Transverse colon (tissue), 4 donors: ENCODE measurements at regions not wholly inside any gene's neighbourhood (a gene's known extent, or its start where the extent isn't known, plus 50 kb on each side); places are given as distances from the start of the nearest gene placed in this dataset.

Source experiments
- DNase-seq: peaks from one replicate; pipeline ENCODE4 v3.0.0-alpha.2; 2019
- H3K27ac ChIP-seq, 4 donors: fragments of 200-600 bp; sonication (generic); 2 replicates each; pipeline ENCODE4 v1.5.1; 2016 to 2018; ENCODE audit warnings: inconsistent platforms in 4 of 4
- H3K27me3 ChIP-seq: fragments of 200-600 bp; sonication (generic); 2 replicates; pipeline ENCODE4 v1.5.1; 2017; ENCODE audit warnings: inconsistent platforms
- H3K36me3 ChIP-seq, 4 donors: fragments of 200-600 bp; sonication (generic); 2 replicates each; pipeline ENCODE4 v1.5.1; 2017 to 2019; ENCODE audit warnings: inconsistent platforms in 4 of 4
- H3K4me1 ChIP-seq, 4 donors: fragments of 200-600 bp; sonication (generic); 2 replicates each; pipeline ENCODE4 v1.5.1; 2017 to 2020; ENCODE audit warnings: inconsistent platforms in 4 of 4
- H3K4me3 ChIP-seq, 4 donors: fragments of 200-600 bp; sonication (generic); 1 replicate in 1 of 4; 2 replicates in 3 of 4; pipeline versions ENCODE4 v1.5.1 to v1.6.1; 2017 to 2019; ENCODE audit warnings: inconsistent platforms in 4 of 4
- H3K9me3 ChIP-seq, 2 donors: fragments of 200-600 bp; sonication (generic); 2 replicates each; pipeline ENCODE4 v1.5.1; 2017 to 2019; ENCODE audit warnings: inconsistent platforms in 2 of 2
- EP300 ChIP-seq: sonication (generic); formaldehyde crosslinking; IDR thresholded peaks from one replicate; pipeline ENCODE4 v1.6.1; 2017; ENCODE audit warnings: antibody characterized with exemption, low read depth
- POLR2A ChIP-seq: fragments of 450-650 bp; IDR thresholded peaks from one replicate; pipeline ENCODE4 v1.6.1; 2016; ENCODE audit warnings: antibody characterized with exemption, mild to moderate bottlenecking, moderate library complexity
- POLR2AphosphoS5 ChIP-seq, 3 donors: sonication (generic); formaldehyde crosslinking; IDR thresholded peaks; one replicate each; pipeline ENCODE4 v1.6.1; 2016; ENCODE audit warnings: antibody characterized with exemption in 3 of 3
- WGBS, 2 donors: methylation state at CpG; one replicate each; pipeline ENCODE4 v1.1.5; 2018; ENCODE audit warnings: low coverage in 1 of 2; 5-methylcytosine and 5-hydroxymethylcytosine counted together
- in situ Hi-C, 4 donors: fragments of 200-750 bp; cut with MboI; loops; one replicate each; pipeline versions ENCODE4 v1.15.0 to v1.15.1; 2017; ENCODE audit warnings: low sequenced_read_pairs in 3 of 4, low pct_ligation_motif_present in 1 of 4, low pct_unique_long_range_greater_than_20kb in 1 of 4
- intact Hi-C: fragments of 100-400 bp; cut with DNase I; formaldehyde crosslinking; loops from one replicate; pipeline ENCODE4 v1.15.1; 2023; ENCODE audit warnings: low total_unique reads
- TF ChIP-seq, protein P1 (sequence below), 5 experiments: fragments of 200-600 bp in 3 of 5; fragments of 450-650 bp in 2 of 5; sonication (generic) in 3 of 5; IDR thresholded peaks; 1 replicate in 2 of 5; 2 replicates in 3 of 5; pipeline ENCODE4 v1.5.1; 2016 to 2017; ENCODE audit warnings: antibody characterized with exemption in 5 of 5, inconsistent platforms in 3 of 5, mild to moderate bottlenecking in 2 of 5, moderate library complexity in 1 of 5

DNA sequence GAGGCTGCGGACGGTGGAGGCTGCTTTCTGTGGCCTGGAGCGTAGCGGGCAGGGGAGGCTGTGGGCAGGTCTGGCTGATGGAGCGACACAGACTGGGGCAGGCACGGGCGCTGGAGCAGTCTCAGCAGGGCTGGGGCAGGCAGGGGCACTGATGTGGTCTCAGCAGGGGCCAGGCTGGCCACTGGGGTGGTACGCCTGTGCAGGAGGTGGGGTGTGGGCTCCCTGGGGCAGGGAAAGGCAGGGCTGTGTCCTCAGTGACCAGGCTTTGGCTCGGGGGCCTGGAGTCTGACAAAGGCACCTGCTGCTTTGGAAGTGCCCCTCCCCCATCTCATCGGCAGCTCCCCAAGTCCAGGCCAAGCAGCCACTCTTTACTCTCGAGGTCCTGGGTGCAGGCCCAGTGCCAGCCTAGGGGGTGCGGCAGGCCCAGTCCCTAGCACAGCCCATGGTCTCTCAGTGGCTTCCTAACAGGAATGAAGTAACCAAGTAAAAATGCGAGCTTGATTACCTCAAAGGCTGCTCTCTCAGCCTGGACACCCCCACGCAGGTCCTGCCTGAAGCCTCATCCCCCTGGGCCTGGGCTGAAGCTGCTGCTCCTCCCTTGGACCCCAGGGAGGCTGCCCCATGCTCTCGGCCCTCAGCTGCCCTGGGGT is 55.5 kb downstream of the ADRA2C start:
- 75% methylated on average over 13 of the region's 15 CpGs; no CpG with 5 or more reads in 1 of the 2 donors for WGBS, 2 donors
- intact Hi-C loops (no loop called here), in situ Hi-C loops (no loop called here)
- Histone ChIP-seq H3K9me3 (no peaks in the 10 kb centered on the region), H3K27ac (no peak overlapping the region), H3K36me3 (no peaks in the 10 kb centered on the region), H3K4me3 (no peak overlapping the region), H3K27me3 (no peaks in the 10 kb centered on the region), H3K4me1 (no peaks in the 10 kb centered on the region)
- DNase-seq = no peak
- TF ChIP-seq, protein P1, sequence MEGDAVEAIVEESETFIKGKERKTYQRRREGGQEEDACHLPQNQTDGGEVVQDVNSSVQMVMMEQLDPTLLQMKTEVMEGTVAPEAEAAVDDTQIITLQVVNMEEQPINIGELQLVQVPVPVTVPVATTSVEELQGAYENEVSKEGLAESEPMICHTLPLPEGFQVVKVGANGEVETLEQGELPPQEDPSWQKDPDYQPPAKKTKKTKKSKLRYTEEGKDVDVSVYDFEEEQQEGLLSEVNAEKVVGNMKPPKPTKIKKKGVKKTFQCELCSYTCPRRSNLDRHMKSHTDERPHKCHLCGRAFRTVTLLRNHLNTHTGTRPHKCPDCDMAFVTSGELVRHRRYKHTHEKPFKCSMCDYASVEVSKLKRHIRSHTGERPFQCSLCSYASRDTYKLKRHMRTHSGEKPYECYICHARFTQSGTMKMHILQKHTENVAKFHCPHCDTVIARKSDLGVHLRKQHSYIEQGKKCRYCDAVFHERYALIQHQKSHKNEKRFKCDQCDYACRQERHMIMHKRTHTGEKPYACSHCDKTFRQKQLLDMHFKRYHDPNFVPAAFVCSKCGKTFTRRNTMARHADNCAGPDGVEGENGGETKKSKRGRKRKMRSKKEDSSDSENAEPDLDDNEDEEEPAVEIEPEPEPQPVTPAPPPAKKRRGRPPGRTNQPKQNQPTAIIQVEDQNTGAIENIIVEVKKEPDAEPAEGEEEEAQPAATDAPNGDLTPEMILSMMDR (IDR thresholded peaks at IDR 0.05) = no peak
- no peak for TF ChIP-seq EP300

DNA sequence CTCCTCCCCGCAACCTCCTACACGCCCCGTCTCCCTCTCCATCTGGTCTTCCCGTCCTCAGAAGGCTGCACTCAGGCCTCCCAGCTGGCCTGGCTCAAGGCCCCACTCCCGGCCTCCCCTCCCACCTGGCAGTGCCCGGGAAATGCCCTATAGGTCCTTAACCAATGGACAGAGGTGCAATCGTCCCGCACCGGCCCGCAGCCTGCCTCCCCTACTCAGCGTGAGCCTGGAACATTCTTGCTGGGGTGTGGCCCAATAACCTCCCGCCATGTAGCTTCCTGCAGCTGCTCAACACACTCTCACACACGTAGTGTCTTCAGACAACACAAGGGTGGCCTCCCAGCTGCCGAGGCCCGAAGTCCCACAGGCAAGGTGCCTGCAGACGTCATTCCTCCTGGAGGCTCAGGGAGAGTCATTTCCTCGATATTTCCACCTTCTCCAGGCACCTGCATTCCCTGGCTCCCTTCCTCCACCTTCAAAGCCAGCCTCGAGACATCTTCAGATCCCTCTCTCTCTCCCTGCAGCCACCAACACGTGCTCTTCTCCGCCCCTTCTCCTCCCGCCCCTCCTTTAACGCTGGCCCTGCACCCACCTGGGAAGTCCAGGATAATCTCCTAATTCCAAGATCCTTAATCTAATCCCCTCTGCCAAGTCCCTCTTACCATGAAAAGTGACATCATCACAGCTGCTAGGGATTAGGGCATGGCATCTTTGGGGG is 56.2 kb downstream of the ADRA2C start:
- H3K27me3 ChIP-seq = no peaks in the 10 kb centered on the region
- no peaks in the 10 kb centered on the region for H3K9me3 ChIP-seq
- WGBS, 2 donors = 22 to 41% methylated on average over 5 to 22 of the region's 22 CpGs
- no peak overlapping the region for H3K4me3 ChIP-seq
- no peak overlapping the region for H3K27ac ChIP-seq
- peak; percentile 25 for DNase-seq
- intact Hi-C loops (no loop called here), in situ Hi-C loops (no loop called here)
- peaks cover 0 to 4% (median 2%) of the 10 kb centered on the region in 4 donors for H3K4me1 ChIP-seq
- H3K36me3 ChIP-seq = no peaks in the 10 kb centered on the region
- TF ChIP-seq, protein P1 (IDR thresholded peaks at IDR 0.05) = no peak

DNA sequence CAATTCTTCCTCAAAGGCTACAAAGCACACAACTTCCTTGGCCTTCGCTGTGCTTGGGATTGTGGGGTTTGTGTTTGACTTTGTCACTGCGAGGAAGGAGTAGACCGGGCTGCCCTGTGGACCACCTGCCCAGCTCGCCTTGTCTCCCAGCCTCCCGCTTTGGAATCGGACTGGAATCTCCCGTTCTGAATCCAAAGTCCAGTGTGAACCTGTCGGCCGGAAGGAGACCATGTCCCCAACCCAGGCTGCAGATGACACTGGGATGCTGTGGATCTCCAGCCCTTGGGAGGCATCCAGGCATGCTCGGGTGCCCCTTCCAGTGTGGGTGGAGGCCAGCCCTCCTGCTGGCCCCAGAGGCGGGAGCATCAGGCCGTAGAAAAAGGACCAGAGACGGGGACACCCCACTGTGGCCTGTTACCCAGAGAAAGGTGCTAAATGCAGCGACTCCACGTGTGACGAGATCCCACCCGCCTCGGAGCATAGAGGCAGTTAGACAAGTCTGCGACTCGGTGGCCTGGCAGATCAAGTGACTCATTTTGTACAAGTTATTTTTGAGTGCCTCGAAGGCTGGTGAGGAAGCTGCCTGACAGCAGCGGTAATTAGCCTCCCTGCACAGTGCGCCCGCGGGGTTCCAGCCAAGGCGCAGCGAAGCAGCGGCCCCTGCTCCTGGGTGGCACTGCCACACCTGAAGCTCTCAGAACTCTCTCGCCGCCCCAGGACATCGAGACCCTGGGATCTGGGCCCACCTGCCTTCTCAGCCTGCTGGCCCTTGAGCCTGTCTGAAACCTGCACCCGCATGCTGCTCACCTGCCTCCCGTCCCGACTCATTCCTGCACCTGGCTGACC is 57.5 kb downstream of the ADRA2C start:
- Histone ChIP-seq H3K4me3 (no peak overlapping the region), H3K4me1 (peaks cover 3 to 13% (median 11%) of the 10 kb centered on the region in 4 donors), H3K27me3 (no peaks in the 10 kb centered on the region), H3K27ac (no peak overlapping the region), H3K9me3 (no peaks in the 10 kb centered on the region), H3K36me3 (no peaks in the 10 kb centered on the region)
- TF ChIP-seq POLR2AphosphoS5 (IDR thresholded peaks at IDR 0.05) (no peak), EP300 (no peak), POLR2A (no peak)
- TF ChIP-seq, protein P1 (IDR thresholded peaks at IDR 0.05) = no peak
- in situ Hi-C loops (no loop called here), intact Hi-C loops (no loop called here)
- DNase-seq = no peak
- 85 to 87% methylated on average over 3 to 25 of the region's 34 CpGs for WGBS, 2 donors

DNA sequence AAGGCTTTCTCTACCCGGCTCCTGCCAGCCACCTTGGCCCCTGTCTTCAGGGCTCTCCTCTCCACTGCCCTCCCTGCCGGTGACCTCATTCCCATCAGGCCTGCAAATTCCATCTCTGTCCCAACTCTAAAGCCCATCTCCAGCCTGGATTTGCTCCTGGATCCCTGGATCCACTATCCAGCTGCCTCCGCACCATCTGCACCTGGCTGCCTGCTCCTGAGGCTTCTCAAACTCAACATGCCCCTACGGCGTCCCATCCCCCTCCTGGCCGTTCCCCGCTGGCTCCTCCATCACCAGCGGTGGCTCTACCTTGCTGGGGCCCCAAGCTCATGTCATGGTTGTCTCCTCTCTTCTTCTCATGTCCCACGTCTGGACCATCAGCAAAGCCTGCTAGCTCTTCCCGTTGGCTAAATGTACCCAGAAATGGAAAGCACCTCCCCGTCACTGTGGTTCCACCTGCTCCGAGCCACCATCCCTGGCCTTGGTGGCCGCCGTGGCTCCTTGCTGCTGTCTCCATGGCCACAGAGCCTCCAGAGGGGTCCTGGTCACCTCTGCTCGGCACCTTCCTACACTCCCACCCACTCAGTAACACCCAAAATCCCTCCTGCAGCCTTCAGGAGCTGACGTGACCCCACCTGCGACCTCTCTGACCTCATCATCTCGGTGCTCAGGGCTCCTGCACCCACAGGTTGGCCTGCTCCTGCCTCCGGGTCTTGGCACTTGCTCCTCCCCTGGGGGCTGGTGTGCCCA is 58.5 kb downstream of the ADRA2C start:
- 85 to 100% methylated on average over 2 to 19 of the region's 19 CpGs for WGBS, 2 donors
- no peak overlapping the region for H3K4me3 ChIP-seq

More for the DNA sequence above, 58.5 kb downstream of the ADRA2C start:
- in situ Hi-C loops (no loop called here), intact Hi-C loops (no loop called here)
- Histone ChIP-seq H3K27ac (no peak overlapping the region), H3K27me3 (no peaks in the 10 kb centered on the region), H3K36me3 (no peaks in the 10 kb centered on the region), H3K4me1 (peaks cover 3 to 13% (median 11%) of the 10 kb centered on the region in 4 donors), H3K9me3 (no peaks in the 10 kb centered on the region)
- no peak for DNase-seq
- TF ChIP-seq POLR2A (no peak), POLR2AphosphoS5 (IDR thresholded peaks at IDR 0.05) (no peak), EP300 (no peak)
- TF ChIP-seq, protein P1 (IDR thresholded peaks at IDR 0.05) = no peak
